AG04450 (cell line): ENCODE measurements at regions not wholly inside any gene's neighbourhood (a gene's known extent, or its start where the extent isn't known, plus 50 kb on each side); places are given as distances from the start of the nearest gene placed in this dataset.

ENCODE experiments used
- CTCF ChIA-PET: fragments of 300-600, 350-600 bp; formaldehyde crosslinking; extraction: SDS; loops from one replicate; lab custom pipeline; 2022; ENCODE audit warnings: antibody characterized with exemption, inconsistent platforms; lab: Charles Lee
- POLR2A ChIA-PET: fragments of 350-600 bp; formaldehyde crosslinking; extraction: SDS; loops from one replicate; lab custom pipeline; 2021; ENCODE audit warnings: antibody characterized with exemption, inconsistent platforms; lab: Yijun Ruan, JAX
- DNase-seq: peaks from one replicate; pipeline ENCODE4 v3.0.0-alpha.2; 2011; ENCODE audit warnings: low read depth, low spot score
- H3K27ac ChIP-seq: one replicate; pipeline ENCODE4 v1.5.1; 2012; ENCODE audit warnings: low read depth, low read length, control low read depth
- H3K27me3 ChIP-seq: one replicate; pipeline ENCODE4 v1.6.0; 2012; ENCODE audit warnings: low read length; ENCODE audit not compliant: control insufficient read depth, insufficient read depth
- H3K4me3 ChIP-seq: 2 replicates; pipeline ENCODE4 v1.5.1; 2011; ENCODE audit warnings: mild to moderate bottlenecking, low read depth, low read length, control low read depth
- H3K9me3 ChIP-seq: 2 replicates; pipeline ENCODE4 v1.5.1; 2012; ENCODE audit warnings: low read length; ENCODE audit not compliant: control insufficient read depth, insufficient read depth
- TF ChIP-seq, protein P1 (sequence below): IDR thresholded peaks from 2 replicates; pipeline ENCODE4 v1.5.1; 2011; ENCODE audit warnings: low read depth, low read length, control low read depth, inconsistent platforms

DNA sequence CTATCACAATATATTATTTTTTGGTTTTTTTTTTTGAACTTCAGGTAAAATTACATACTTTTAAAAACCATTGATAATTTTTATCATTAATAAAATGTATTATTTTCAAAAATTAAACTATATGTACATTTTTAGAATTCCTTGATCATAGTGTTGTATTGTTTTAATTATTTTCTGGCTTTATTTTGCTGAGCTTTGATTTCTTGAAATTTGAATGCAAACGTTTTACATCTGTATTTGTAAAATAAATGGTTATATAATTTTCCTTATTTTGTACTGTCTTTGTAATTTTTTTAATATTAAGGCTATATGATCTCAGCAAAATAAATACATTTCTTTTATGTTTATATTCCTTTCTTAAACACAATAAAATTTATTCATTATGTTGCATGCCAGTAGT lies 125.6 kb downstream of the KIF2B start:
- POLR2A ChIA-PET = no interaction called here
- no peak overlapping the region for H3K27ac ChIP-seq
- CTCF ChIA-PET = no interaction called here
- no peaks in the 10 kb centered on the region for H3K27me3 ChIP-seq
- no peak overlapping the region for H3K4me3 ChIP-seq
- TF ChIP-seq, protein P1, sequence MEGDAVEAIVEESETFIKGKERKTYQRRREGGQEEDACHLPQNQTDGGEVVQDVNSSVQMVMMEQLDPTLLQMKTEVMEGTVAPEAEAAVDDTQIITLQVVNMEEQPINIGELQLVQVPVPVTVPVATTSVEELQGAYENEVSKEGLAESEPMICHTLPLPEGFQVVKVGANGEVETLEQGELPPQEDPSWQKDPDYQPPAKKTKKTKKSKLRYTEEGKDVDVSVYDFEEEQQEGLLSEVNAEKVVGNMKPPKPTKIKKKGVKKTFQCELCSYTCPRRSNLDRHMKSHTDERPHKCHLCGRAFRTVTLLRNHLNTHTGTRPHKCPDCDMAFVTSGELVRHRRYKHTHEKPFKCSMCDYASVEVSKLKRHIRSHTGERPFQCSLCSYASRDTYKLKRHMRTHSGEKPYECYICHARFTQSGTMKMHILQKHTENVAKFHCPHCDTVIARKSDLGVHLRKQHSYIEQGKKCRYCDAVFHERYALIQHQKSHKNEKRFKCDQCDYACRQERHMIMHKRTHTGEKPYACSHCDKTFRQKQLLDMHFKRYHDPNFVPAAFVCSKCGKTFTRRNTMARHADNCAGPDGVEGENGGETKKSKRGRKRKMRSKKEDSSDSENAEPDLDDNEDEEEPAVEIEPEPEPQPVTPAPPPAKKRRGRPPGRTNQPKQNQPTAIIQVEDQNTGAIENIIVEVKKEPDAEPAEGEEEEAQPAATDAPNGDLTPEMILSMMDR = no peak
- peaks cover 14% of the 10 kb centered on the region for H3K9me3 ChIP-seq
- DNase-seq = no peak

DNA sequence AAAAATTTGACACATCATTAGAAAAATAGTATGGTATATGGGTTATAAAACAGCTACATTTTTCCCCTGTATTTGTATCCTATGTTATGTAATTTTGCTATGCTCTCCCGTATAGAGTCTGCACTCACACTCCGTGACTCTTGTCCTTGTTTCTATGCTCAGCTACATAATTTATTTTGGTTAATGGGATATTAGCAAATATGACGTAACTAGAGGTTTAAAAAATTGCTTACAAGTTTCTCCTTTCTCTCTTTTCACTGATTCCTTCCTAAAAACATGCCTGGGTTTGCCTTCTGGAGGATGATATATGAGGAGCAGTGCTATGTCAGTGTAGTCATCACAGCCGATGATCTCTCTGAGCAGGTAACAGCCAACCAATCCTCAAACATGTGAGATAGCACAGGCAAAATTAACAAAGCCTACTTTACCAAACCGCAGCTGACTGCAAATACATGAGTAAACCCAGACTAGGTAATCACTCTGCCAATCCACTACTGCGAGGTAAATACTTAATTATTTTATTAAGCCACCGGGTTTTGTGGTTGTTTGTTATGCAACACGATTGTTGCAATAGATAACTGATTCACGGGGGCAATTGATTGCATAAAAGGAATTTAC lies 126.9 kb downstream of the KIF2B start:
- Histone ChIP-seq H3K4me3 (no peak overlapping the region), H3K27ac (no peak overlapping the region), H3K27me3 (no peaks in the 10 kb centered on the region), H3K9me3 (peaks cover 14% of the 10 kb centered on the region)
- CTCF ChIA-PET = no interaction called here
- POLR2A ChIA-PET = no interaction called here
- TF ChIP-seq, protein P1 = no peak
- DNase-seq = no peak

DNA sequence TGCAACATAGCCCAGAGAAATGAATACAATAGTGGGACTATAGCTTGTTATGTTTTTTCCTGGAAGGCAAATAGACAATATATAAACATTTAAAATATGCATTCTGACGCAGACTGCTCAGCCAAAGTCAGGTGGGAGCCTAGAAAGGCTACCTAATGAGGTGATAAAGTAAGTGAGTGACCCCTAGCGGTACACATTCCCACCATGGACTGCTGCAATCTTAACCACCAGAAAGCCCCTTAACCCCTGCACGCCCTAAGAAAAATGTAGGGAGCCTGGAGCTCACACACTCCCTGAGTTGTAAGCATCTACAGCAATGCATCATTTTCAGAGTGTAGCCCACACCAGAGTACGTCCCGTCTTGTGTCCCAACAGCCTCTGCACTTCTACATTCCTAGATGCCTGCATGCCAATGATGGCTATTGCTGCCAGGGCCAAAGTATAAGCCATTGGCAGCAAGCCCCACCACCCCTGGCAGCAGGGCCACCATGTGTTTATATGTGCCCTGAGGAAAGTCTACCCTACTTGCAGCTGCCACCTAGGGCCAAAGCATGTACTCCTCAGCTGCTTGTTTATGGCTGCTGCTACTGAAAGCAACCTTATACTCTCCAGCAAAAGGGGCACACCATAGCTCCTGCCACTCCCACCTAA lies 127.6 kb downstream of the KIF2B start:
- POLR2A ChIA-PET = no interaction called here
- Histone ChIP-seq H3K4me3 (no peak overlapping the region), H3K27me3 (no peaks in the 10 kb centered on the region), H3K9me3 (peaks cover 14% of the 10 kb centered on the region), H3K27ac (no peak overlapping the region)
- TF ChIP-seq, protein P1 = no peak
- CTCF ChIA-PET = no interaction called here
- DNase-seq = no peak

DNA sequence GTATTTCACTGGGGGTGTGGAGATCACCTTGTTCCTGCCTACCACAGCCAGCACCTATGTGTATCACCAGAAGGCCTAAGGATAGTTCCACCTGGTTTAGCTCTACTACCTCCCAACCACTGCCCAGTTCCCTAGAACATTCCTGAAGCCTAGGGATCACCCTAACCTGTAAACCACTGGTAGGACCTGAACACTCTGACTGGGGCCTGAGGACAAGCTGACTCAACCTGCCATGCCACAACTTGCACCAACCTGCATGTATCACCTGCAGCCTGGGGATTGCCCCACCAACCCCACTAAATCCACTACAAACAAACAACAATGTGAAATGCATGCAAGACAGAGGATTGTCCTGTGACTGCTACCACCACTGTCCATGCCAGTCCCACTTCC lies 128.1 kb downstream of the KIF2B start:
- POLR2A ChIA-PET = no interaction called here
- no peaks in the 10 kb centered on the region for H3K27me3 ChIP-seq
- no peak overlapping the region for H3K4me3 ChIP-seq
- no peak overlapping the region for H3K27ac ChIP-seq
- no peak for DNase-seq
- H3K9me3 ChIP-seq = peaks cover 14% of the 10 kb centered on the region
- CTCF ChIA-PET = no interaction called here
- TF ChIP-seq, protein P1 = no peak

DNA sequence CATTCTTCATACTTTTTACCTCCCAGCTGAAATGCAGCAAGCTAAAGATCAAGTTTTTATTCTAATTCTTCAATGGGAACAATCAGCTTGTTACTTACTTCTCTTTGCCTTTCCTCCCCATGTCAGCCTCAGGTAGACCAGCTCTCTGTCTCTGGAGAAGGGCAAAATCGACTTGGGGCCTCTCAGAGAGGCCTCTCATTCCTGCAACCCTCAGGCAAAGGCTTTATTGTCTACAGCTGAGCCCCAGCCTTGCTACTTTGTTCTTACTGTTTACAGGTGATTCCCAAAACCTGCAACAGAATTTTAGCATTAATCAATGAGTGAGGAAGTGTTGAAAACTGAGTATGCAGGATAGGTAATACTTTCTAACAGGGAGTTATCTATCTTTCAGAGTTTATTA lies 148.6 kb downstream of the KIF2B start:
- H3K4me3 ChIP-seq = no peak overlapping the region
- ChIA-PET POLR2A (no interaction called here), CTCF (no interaction called here)
- H3K27me3 ChIP-seq = no peaks in the 10 kb centered on the region
- no peak overlapping the region for H3K27ac ChIP-seq
- DNase-seq = no peak
- H3K9me3 ChIP-seq = peaks cover 11% of the 10 kb centered on the region
- TF ChIP-seq, protein P1 = no peak
